ENCODE measurements at regions not wholly inside any gene's neighbourhood (a gene's known extent, or its start where the extent isn't known, plus 50 kb on each side); places are given as distances from the start of the nearest gene placed in this dataset.

GRCh38 chr5:33303579-33304095 lies 137.1 kb upstream of the TARS1 start:
- Histone ChIP-seq H3K4me3 (ENCODE audit: low read length) (no peak overlapping the region), H3K27ac (ENCODE audit: low read length) (no peak overlapping the region), H3K9me3 (ENCODE audit: control insufficient read depth, low read depth, low read length) (no peaks in the 10 kb centered on the region), H3K4me1 (ENCODE audit: control insufficient read depth, low read depth, low read length) (no peaks in the 10 kb centered on the region), H3K27me3 (ENCODE audit: control insufficient read depth, insufficient read depth, low read length) (no peaks in the 10 kb centered on the region), H3K36me3 (ENCODE audit: control insufficient read depth, low read depth, low read length) (no peaks in the 10 kb centered on the region), H3K9ac (ENCODE audit: low read length) (no peak overlapping the region)

- Histone ChIP-seq H3K9me3 (ENCODE audit: control insufficient read depth, low read depth, low read length) (no peaks in the 10 kb centered on the region), H3K27me3 (ENCODE audit: control insufficient read depth, insufficient read depth, low read length) (no peaks in the 10 kb centered on the region), H3K4me3 (ENCODE audit: low read length) (no peak overlapping the region), H3K9ac (ENCODE audit: low read length) (no peak overlapping the region), H3K27ac (ENCODE audit: low read length) (no peak overlapping the region), H3K4me1 (ENCODE audit: control insufficient read depth, low read depth, low read length) (no peaks in the 10 kb centered on the region), H3K36me3 (ENCODE audit: control insufficient read depth, low read depth, low read length) (no peaks in the 10 kb centered on the region)
These were observed 136.2 kb upstream of the TARS1 start for GRCh38 chr5:33304601-33305000.

DNA sequence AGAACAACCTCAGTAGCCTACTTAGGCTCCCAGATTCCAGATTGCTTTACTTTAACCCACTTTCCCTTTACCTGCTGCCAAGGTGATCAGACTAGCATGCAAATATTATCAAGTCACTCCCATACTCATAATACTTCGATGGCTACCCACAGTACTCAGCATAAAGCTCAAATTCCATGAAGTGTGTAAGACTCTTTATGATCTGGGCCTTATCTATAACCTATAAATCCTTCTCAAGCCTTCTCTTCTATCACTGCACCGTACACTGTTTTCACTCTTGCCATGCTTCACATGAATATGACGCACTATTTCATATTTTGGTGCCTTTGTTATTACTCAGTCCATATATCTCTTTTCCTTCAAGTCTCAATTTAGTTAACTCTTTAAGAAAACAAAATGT lies 135.2 kb upstream of the TARS1 start:
- H3K36me3 ChIP-seq (ENCODE audit: control insufficient read depth, low read depth, low read length), result no peaks in the 10 kb centered on the region
- H3K4me1 ChIP-seq (ENCODE audit: control insufficient read depth, low read depth, low read length), result no peaks in the 10 kb centered on the region
- H3K27ac ChIP-seq (ENCODE audit: low read length), result no peak overlapping the region
- no peak overlapping the region for H3K9ac ChIP-seq (ENCODE audit: low read length)
- H3K4me3 ChIP-seq (ENCODE audit: low read length), result no peak overlapping the region
- no peaks in the 10 kb centered on the region for H3K9me3 ChIP-seq (ENCODE audit: control insufficient read depth, low read depth, low read length)
- H3K27me3 ChIP-seq (ENCODE audit: control insufficient read depth, insufficient read depth, low read length), result no peaks in the 10 kb centered on the region

GRCh38 chr5:33306758-33307157 lies 134.0 kb upstream of the TARS1 start:
- no peaks in the 10 kb centered on the region for H3K27me3 ChIP-seq (ENCODE audit: control insufficient read depth, insufficient read depth, low read length)
- H3K27ac ChIP-seq (ENCODE audit: low read length), result no peak overlapping the region
- no peaks in the 10 kb centered on the region for H3K36me3 ChIP-seq (ENCODE audit: control insufficient read depth, low read depth, low read length)
- no peak overlapping the region for H3K4me3 ChIP-seq (ENCODE audit: low read length)
- H3K4me1 ChIP-seq (ENCODE audit: control insufficient read depth, low read depth, low read length), result no peaks in the 10 kb centered on the region
- H3K9me3 ChIP-seq (ENCODE audit: control insufficient read depth, low read depth, low read length), result no peaks in the 10 kb centered on the region
- H3K9ac ChIP-seq (ENCODE audit: low read length), result no peak overlapping the region

- H3K9ac ChIP-seq (ENCODE audit: low read length), result no peak overlapping the region
- no peak overlapping the region for H3K4me3 ChIP-seq (ENCODE audit: low read length)
- no peaks in the 10 kb centered on the region for H3K27me3 ChIP-seq (ENCODE audit: control insufficient read depth, insufficient read depth, low read length)
- no peaks in the 10 kb centered on the region for H3K4me1 ChIP-seq (ENCODE audit: control insufficient read depth, low read depth, low read length)
- H3K36me3 ChIP-seq (ENCODE audit: control insufficient read depth, low read depth, low read length), result no peaks in the 10 kb centered on the region
- H3K9me3 ChIP-seq (ENCODE audit: control insufficient read depth, low read depth, low read length), result no peaks in the 10 kb centered on the region
- H3K27ac ChIP-seq (ENCODE audit: low read length), result no peak overlapping the region
These were observed 132.2 kb upstream of the TARS1 start for GRCh38 chr5:33308586-33308985.

- Histone ChIP-seq H3K4me3 (ENCODE audit: low read length) (no peak overlapping the region), H3K4me1 (ENCODE audit: control insufficient read depth, low read depth, low read length) (no peaks in the 10 kb centered on the region), H3K36me3 (ENCODE audit: control insufficient read depth, low read depth, low read length) (no peaks in the 10 kb centered on the region), H3K9ac (ENCODE audit: low read length) (no peak overlapping the region), H3K9me3 (ENCODE audit: control insufficient read depth, low read depth, low read length) (no peaks in the 10 kb centered on the region), H3K27me3 (ENCODE audit: control insufficient read depth, insufficient read depth, low read length) (no peaks in the 10 kb centered on the region), H3K27ac (ENCODE audit: low read length) (no peak overlapping the region)
These were observed 131.7 kb upstream of the TARS1 start for GRCh38 chr5:33309068-33309467.

- H3K4me3 ChIP-seq (ENCODE audit: low read length), result no peak overlapping the region
- H3K9me3 ChIP-seq (ENCODE audit: control insufficient read depth, low read depth, low read length), result no peaks in the 10 kb centered on the region
- H3K36me3 ChIP-seq (ENCODE audit: control insufficient read depth, low read depth, low read length), result no peaks in the 10 kb centered on the region
- no peak overlapping the region for H3K9ac ChIP-seq (ENCODE audit: low read length)
- no peak overlapping the region for H3K27ac ChIP-seq (ENCODE audit: low read length)
- H3K4me1 ChIP-seq (ENCODE audit: control insufficient read depth, low read depth, low read length), result no peaks in the 10 kb centered on the region
- H3K27me3 ChIP-seq (ENCODE audit: control insufficient read depth, insufficient read depth, low read length), result no peaks in the 10 kb centered on the region
These were observed 131.0 kb upstream of the TARS1 start for GRCh38 chr5:33309536-33310345.

- Histone ChIP-seq H3K36me3 (ENCODE audit: control insufficient read depth, low read depth, low read length) (no peaks in the 10 kb centered on the region), H3K9ac (ENCODE audit: low read length) (no peak overlapping the region), H3K27ac (ENCODE audit: low read length) (no peak overlapping the region), H3K4me3 (ENCODE audit: low read length) (no peak overlapping the region), H3K9me3 (ENCODE audit: control insufficient read depth, low read depth, low read length) (no peaks in the 10 kb centered on the region), H3K27me3 (ENCODE audit: control insufficient read depth, insufficient read depth, low read length) (no peaks in the 10 kb centered on the region), H3K4me1 (ENCODE audit: control insufficient read depth, low read depth, low read length) (no peaks in the 10 kb centered on the region)
These were observed 130.3 kb upstream of the TARS1 start for GRCh38 chr5:33310451-33310850.

- Histone ChIP-seq H3K4me3 (ENCODE audit: low read length) (no peak overlapping the region), H3K27ac (ENCODE audit: low read length) (no peak overlapping the region), H3K9ac (ENCODE audit: low read length) (no peak overlapping the region), H3K27me3 (ENCODE audit: control insufficient read depth, insufficient read depth, low read length) (no peaks in the 10 kb centered on the region), H3K9me3 (ENCODE audit: control insufficient read depth, low read depth, low read length) (no peaks in the 10 kb centered on the region), H3K4me1 (ENCODE audit: control insufficient read depth, low read depth, low read length) (no peaks in the 10 kb centered on the region), H3K36me3 (ENCODE audit: control insufficient read depth, low read depth, low read length) (no peaks in the 10 kb centered on the region)
These were observed 128.9 kb upstream of the TARS1 start for GRCh38 chr5:33311893-33312292.

DNA sequence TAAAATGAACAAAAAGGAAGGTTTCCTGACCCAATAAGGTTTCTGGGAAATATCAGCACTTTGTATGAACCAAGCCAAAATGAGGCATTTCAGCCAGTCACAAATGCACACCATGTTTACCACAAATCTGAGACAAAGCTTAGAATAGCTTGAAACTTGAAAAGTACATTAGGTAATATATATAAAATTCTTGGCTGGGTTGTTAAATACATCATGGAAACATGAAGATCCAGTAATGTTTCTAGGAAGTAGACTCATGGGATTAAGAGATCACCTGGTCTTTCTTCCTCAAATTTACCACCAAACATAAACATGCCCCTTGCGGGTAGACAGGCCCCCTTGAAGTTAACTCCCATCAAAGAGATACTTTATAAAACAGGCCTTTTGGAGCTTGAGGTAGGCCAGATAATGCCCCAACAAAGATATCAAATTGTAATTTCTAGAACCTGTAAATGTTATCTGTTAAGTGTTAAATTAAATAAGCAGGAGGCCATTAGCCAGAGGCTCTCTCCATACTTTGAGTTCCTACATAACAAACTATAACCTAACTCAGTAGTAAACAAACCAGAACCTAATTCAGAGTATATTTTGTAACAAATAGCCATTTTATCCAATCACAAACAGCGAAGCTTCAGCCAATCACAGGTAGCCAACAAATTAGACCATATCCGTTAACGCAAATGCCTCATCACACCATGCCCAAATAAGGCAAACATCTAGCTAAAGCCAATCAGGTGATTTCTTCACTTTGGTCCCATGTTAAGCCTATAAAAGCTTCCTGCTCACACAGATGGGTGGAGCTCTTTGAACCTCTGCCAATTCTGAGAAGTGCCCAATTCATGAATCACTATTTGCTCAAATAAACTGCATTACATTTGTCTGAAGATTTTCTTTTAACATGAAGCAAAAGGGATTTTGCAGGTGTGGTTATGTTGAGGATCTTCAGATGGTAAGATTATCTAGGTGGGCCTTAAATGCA lies 127.9 kb upstream of the TARS1 start:
- Histone ChIP-seq H3K9ac (ENCODE audit: low read length) (no peak overlapping the region), H3K4me1 (ENCODE audit: control insufficient read depth, low read depth, low read length) (no peaks in the 10 kb centered on the region), H3K9me3 (ENCODE audit: control insufficient read depth, low read depth, low read length) (no peaks in the 10 kb centered on the region), H3K36me3 (ENCODE audit: control insufficient read depth, low read depth, low read length) (no peaks in the 10 kb centered on the region), H3K27me3 (ENCODE audit: control insufficient read depth, insufficient read depth, low read length) (no peaks in the 10 kb centered on the region), H3K4me3 (ENCODE audit: low read length) (no peak overlapping the region), H3K27ac (ENCODE audit: low read length) (no peak overlapping the region)

- H3K4me3 ChIP-seq (ENCODE audit: low read length), result no peak overlapping the region
- H3K9ac ChIP-seq (ENCODE audit: low read length), result no peak overlapping the region
- no peaks in the 10 kb centered on the region for H3K9me3 ChIP-seq (ENCODE audit: control insufficient read depth, low read depth, low read length)
- no peak overlapping the region for H3K27ac ChIP-seq (ENCODE audit: low read length)
- H3K27me3 ChIP-seq (ENCODE audit: control insufficient read depth, insufficient read depth, low read length), result no peaks in the 10 kb centered on the region
- H3K4me1 ChIP-seq (ENCODE audit: control insufficient read depth, low read depth, low read length), result peaks cover 6% of the 10 kb centered on the region
- H3K36me3 ChIP-seq (ENCODE audit: control insufficient read depth, low read depth, low read length), result no peaks in the 10 kb centered on the region
These were observed 125.6 kb upstream of the TARS1 start for GRCh38 chr5:33315189-33315588.
